ENCODE measurements at regions not wholly inside any gene's neighbourhood (a gene's known extent, or its start where the extent isn't known, plus 50 kb on each side); places are given as distances from the start of the nearest gene placed in this dataset.

- no peak for TF ChIP-seq EZH2phosphoT487 (IDR thresholded peaks at IDR 0.05; ENCODE audit: borderline replicate concordance, low read length)
- TF ChIP-seq CTCF (conservative IDR thresholded peaks at IDR 0.05; ENCODE audit: low read depth, low read length), result no peak
- no peak for TF ChIP-seq EZH2 (IDR thresholded peaks at IDR 0.05; ENCODE audit: low read length, unreplicated experiment)
These were observed 50.1 kb upstream of the UBE2E2 start for GRCh38 chr3:23152989-23153388.
